NCI-H1048 (cell line): ENCODE measurements at regions not wholly inside any gene's neighbourhood (a gene's known extent, or its start where the extent isn't known, plus 50 kb on each side); places are given as distances from the start of the nearest gene placed in this dataset.
"Not testable (repeated sequence)": the region's sequence is repeated elsewhere in the genome, so short reads cannot be mapped to it uniquely, and the experiment has no call there.

Experiments used
- DNase-seq: peaks from one replicate; lab custom pipeline; 2025; lab: John Stamatoyannopoulos, UW

DNA sequence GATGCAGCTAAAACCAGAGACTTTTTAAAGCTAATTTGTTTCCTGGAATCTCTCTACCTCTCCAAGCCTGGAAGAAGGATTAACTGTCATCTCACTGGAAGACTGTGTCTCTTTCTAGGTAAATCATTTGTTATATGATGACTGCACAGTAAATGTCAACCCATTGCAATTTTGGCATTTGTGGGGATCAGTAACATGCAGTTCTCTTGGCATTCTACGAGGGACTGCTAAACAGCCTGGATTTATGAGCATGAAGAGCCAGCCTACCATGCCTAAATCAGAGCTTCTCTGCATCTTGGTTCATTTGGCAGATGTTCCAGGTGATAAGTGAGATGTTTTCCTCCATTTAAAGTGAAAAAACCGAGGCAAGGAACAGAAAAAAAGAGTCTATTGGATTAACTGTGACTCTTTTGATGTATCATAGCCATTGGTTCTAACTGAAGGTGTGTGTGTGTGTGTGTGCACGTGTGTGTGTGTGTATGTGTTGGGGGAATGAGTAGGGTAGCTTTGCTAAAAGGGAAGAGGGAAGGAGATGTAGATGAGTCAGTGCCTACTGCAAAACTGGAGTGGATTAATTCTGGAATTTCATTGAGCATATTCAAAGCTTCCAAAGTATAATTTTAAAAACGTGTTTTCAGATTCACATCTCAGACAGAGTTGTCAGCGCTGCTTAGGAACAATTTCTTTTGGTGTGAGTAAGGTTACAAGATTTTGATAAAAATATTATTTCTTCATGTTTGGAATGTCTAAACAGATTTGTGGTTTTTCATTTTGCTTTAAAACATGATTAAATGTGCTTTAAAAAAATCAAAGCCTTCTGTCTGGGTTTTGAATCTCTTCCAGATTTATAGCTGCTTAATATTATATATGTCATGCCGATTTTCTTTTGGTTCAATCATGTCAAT is 123.2 kb upstream of the LNX1 start:
- no peak for DNase-seq

DNA sequence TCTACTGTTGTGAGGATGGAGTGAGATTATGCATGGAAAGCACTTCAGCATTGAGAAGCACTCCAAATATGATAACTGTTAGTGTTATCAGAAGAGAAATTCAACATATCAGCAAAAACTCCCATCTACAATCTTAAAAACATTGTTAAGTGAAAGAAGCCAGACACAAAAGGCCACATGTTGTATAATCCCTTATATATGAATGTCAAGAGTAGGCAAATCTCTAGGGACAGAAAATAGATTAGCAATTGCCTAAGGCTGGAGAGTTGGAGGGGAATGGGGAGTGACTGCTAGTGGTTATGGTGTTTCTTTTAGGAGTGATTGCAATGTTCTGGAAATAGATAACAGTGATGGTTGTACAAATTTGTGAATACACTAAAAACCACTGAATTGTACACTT is 122.5 kb upstream of the LNX1 start:
- no peak for DNase-seq

DNA sequence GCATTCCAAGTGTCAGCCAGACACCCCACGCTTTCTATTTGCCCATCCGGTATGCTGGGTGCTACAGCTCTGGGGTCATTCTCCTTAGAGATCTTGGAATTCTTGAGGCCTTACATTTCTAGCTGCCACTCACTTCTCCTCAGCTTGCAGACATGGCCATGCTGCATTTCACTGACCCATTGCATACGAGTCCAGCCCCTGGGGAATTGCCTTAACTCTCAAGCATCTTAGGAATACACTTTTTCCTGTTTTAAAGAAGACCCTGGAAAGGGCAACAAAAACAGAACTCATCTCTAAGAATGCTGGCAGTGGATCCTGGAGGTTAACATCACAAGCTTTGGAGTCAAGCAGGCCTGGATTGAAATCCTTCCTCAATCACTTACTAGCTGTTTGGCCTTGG is 122.0 kb upstream of the LNX1 start:
- no peak for DNase-seq

DNA sequence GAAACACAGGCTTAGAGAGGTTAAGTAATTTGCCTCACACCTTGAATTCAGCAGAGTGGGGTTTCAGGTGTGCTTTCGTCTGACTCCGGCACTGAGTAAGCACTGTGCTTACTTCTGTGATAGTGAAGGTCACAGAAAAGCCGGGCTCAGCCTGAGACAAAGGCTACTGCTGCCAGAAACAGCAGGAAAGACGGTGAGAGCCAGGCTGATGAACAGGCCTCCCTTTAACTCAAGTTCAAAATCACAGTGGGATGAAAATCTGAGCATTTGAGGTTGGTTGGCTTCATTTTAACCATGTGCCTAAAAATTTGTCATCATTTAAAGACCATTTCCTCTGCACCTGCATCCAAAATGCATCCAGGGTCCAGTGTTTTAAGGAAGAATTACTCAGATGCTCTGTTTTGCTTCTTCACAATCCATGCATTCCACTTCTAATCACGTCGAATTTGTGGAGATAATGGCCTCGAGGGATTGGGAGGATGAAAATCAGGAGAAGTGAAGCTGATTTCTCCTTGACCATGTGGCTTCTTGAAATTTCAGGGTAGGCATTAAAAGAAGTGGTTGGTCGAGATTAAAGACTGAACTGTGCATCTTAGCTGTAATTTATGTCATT is 121.2 kb upstream of the LNX1 start:
- no peak for DNase-seq

DNA sequence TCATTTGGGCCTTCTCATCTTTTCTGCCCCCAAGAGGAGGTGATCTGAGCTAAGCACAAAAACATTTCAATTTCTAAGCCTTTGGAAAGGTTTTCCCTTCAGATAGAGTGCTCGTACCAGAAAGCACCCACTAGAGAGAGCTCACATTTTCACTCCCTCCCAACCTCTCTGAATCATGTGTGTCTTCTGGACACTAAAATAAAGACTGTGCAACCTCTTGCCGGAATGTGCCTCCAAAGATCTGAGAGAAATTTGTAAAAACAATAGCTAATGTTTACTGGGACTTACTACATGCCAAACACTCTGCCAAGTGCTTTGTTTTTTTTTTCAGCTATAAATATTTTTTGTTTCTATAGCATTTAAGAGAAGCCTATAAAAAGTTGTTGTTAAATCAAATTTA is 120.6 kb upstream of the LNX1 start:
- DNase-seq = no peak

DNA sequence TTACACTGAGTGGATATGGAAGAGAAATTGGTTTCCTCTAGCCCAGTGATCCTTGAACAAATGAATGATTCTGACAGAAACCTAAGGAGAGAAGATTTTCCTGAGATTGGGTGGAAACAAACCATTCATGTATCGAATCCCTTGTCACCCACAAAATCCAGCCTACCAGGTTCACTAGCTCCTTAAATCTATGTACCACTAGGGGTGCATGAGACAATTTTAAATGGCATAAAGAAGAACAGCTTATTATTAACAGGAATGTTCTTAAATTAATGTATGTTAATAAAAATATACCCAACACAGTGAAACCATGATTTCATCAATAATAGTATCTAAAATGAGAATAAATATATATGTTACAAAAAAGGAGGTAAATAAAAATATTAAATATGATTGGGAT is 118.4 kb upstream of the LNX1 start:
- DNase-seq = no peak

DNA sequence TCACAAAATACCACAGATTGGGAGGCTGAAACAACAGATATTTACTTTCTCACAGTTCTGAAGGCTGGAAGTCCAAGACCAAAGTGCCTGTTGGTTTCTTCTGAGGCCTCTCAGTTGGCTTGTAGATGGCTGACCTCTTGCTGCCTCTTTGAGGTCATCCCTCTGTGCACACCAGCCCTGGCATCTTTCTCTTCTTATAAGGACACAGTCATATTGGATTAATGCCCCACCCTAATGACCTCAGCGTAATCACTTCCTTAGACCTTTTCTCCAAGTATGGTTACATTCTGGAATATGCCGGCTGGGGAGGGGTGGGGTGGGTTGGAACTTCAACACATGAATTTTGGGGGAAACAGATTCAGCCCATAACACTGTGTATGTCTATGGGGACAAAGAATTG is 116.2 kb upstream of the LNX1 start:
- DNase-seq = no peak

DNA sequence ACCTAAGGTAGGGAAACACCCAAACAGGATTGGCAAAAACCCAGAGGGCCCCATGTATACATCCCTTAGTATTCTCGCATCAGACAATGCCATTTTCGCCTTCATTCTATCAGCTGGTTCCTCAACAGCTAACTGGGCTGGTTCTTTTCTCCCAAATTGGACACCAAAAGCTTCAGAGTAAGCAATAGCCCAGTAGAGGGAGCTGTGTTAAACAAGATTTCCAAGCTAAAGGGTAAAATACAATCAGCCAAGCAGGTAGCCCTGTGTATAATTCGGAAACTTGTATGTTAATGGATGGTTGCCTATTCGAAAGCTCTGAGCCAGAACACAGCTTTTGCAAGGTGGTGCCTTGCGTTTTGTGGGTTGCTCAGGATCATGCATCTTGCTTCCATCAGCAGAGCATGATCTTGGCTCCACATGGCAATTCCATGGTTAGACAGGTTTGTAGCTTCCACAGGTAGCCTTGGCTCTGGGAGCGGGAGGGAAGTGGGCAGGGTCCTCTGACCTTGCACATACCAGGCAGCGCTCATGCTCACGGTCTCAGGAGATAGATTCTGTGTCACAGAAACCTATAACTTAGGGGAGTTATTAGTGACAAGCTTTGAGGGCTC is 115.2 kb upstream of the LNX1 start:
- DNase-seq = no peak

DNA sequence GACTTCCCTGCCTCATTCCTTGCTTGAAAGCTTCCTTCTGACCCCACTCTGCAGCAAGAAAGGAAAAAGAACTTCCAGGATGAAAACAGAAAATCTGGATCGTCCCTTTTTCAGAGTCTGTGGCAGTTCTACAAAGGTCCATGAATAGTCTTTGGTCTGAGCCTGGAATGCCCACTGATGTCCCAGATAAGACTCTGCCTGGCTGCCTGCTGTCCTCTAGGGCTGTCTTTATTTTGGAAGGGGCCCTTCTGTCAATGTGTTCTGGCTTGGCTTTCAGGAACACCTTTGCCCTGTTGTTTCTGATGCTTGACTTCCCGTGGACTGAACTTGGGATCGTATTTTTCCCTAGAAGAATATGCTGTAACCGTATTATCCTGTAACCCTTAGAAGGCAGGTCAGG is 114.7 kb upstream of the LNX1 start:
- DNase-seq = no peak

DNA sequence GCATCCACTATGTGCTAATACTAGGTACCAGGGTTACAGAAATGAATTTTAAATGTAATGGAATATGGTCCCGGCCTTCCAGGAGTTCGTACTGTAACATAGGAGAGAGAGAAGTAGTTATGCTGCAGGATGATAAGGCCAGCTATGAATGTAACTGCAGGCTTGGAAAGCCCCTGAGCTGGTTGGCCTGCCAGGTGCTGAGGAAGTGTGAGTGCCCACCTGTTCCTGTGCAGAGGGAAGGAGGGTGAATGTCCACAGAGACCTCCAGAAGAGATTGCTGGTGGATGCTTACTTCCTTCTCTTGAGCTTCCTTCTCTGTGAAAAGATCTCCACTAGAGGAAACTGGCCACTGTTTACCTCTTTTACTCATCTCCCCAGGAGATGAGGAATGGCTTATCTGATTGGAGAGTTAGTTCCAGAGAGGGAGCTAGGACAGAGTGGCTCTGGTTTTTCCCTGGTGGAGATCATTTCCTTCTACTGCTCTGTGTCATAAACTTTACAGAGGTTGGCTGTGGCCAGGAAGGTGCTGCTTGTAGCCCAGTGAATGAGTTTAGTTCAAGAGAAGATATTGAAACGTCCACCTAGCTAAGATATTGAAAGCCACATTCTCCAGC is 114.0 kb upstream of the LNX1 start:
- no peak for DNase-seq

DNA sequence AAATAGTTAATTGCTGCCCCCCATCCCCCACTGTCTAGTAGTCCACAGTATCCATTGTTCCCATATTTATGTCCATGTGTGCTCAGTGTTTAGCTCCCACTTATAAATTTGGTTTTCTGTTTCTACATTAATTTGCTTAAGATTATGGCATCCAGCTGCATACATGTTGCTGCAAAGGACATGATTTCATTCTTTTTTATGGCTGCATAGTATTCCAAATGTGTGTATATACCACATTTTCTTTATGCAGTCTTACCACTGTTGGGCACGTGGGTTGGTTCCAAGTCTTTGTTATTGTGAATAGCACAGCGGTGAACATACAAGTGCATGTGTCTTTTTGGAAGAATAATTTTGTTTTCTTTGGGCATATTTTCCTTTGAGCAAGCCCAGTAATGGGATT is 113.0 kb upstream of the LNX1 start:
- no peak for DNase-seq

DNA sequence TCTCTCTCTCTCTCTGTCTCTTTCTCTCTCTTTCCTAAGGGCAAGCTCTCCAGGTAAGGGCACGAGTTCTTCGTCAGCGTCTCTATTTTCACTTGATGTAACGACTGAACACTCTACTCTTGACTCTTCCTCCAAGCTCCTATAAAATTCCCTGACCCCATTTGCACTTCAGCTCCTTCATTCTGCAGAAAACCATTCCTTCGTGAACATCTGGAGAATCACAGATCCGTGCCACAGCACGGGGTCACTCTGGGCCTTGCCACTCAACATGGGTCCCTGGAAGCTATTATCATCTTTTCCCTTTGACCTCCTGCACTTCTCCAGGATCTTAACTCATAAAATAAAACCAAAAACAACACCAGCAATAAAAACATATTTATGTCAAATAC is 112.0 kb upstream of the LNX1 start:
- DNase-seq = no peak

DNA sequence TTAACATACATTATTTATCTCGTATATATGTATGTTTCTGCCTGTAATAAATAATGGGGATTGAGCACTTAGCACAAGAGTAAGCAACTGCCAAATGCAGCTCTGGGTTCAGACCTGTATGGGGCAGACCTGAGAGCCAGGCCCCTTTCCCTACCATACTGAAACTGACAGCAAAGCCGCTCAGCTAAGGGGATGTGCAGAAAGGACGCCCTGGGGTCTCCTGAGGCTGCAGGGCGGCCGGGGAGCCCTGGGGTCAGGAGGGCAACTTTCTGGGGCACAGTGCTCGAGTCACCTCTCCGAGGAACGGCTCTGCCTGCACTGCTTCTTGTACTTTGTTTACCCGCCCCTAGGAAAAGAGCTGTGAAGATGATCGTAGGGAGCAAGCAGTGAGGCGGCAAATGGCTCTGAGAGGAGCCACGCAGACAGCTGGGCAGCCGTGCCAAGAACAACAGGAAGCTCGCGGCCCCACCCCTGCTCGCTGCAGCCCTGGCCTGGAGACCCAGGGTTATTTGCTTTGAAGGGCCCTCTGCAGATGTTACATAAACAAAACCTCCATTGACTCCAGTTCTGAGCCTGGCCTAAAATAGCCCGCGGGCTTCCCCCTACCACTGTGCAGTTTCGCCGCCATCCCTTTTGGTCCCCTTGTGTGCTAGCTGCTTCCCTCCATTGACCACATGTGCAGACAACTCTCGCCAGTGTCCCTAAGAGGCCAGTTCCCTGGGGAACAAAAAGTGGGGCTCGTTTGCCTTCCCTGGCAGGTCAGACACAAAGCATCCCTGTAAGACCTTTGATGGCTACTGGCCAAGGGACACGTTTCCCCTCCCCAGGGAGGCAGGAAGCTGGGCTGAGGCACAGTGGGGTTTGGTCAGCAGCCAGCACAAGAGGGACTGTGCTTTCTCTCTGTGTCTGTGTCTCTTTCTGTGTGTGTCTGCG is 111.3 kb upstream of the LNX1 start:
- DNase-seq = no peak

DNA sequence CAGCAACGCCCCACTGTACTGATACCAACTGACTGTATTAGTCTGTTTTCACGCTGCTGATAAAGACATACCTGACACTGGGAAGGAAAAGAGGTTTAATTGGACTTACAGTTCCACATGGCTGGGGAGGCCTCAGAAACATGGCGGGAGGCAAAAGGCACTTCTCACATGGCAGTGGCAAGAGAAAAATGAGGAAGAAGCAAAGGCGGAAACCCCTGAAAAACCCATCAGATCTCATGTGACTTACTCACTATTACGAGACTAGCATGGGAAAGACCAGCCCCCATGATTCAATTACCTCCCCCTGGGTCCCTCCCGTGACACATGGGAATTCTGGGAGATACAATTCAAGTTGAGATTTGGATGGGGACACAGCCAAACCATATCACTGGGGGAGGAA is 110.0 kb upstream of the LNX1 start:
- not testable (repeated sequence) for DNase-seq

DNA sequence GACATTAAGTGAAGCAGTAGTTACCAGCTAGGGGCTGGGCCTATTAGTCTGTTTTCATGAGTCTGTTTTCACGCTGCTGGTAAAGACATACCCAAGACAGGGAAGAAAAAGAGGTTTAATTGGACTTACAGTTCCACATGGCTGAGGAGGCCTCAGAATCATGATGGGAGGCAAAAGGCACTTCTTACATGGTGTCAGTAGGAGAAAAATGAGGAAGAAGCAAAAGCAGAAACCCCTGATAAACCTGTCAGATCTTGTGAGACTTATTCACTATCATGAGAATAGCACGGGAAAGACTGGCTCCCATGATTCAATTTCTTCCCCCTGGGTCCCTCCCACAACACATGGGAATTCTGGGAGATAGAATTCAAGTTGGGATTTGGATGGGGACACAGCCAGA is 108.0 kb upstream of the LNX1 start:
- DNase-seq = not testable (repeated sequence)

DNA sequence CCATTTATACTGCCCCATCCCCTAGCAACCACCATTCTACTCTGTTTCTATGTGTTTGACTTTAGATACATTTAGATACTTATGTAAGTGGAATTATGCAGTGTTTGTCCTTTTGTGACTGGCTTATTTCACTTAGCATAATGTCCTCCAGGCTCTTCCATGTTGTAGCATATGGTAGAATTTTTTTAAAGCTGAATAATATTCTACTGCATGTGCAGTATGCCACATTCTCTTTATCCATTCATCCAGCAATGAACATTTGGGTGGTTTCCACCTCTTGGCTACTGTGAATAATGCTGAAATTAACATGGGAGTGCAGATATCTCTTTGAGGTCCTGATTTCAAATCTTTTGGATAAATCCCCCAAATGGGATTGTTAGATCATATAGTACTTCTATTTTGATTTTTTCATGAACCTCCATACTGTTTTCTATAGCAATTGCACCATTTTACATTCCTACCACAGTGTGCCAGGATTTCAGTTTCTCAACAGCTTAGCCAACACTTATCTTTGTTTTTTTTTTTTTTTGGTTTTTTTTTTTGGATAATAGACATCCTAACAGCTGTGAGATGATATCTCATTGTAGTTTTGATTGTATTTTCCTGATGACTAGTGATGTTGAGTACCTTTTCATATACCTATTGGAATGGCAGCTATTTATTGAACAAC is 105.9 kb upstream of the LNX1 start:
- no peak for DNase-seq

DNA sequence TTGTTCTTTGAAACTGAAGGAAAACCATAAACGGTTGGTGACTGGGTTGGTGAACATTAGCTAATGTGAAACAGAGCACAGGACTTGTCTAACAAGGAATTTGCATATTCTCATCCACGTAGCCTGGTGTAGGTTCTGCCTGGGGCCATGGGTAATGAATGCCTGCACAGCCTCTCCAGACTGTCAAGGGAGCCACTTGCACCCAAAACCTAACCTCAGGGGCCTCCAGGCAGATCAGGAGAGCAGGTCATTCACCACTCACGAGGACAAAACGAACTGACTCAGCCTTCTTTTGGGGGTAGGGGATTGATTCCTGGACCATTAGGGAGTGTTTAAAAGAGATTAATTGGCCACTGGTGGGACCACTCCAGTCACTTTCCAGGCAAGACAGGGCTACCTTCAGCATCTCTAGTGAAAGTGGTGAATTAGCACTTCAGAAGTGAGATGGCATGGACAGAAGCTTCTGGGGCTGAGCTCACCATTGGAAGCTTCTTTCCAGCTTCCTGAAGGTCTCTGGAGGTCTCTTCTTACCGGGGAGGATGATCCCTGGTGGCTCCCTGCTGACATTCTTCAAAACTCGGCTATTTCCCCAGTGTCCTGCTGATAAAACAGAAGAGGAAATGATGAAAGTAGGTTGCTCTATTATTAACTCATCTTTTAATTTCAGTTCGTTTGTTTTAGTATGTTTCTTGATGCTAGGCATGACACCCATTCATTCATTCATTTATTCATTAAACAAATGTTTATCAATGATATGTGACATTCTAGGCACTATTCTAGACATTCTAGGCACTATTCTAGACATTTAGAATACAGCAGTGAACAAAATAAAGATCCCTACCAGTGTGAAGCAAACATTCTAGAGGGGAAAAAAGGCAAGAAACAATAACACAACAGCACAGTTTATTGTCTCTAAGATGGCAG is 104.5 kb upstream of the LNX1 start:
- DNase-seq = peak; percentile 63

DNA sequence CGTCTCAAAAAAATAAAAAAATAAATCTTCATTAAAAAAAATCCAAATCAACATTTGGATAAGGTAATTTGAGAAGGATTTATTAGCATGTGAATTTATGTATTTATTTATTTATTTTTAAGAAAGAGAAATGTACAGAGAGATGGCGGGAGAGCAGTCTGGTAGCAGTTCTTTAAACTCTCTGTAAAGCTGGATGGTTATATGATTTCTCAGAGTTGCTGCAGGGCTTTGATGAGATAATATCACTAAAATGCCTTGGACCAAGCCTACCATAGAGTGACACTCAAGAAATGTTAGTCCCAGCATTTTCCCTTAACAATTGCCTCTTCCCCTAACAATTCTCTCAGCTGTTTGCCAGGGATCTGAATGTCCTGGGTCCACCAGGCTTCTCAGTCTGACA is 103.4 kb upstream of the LNX1 start:
- DNase-seq = no peak

DNA sequence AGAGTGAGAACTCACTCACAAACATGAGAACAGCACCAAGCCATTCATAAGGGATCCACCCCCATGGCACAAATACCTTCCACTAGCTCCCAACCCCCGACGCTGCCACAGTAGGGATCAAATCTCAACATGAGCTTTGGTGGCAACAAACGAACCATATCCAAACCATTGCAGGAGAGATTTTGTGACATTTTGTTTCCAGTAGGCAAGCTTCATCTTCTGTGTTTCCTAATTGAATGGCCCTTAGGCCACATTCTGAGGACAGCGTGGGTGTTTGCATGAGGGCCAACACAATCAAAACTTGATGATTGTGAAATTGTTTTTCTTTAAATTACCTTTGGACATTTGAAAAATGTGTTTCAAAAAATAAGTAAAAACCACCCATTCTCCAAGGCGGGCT is 102.6 kb upstream of the LNX1 start:
- no peak for DNase-seq

DNA sequence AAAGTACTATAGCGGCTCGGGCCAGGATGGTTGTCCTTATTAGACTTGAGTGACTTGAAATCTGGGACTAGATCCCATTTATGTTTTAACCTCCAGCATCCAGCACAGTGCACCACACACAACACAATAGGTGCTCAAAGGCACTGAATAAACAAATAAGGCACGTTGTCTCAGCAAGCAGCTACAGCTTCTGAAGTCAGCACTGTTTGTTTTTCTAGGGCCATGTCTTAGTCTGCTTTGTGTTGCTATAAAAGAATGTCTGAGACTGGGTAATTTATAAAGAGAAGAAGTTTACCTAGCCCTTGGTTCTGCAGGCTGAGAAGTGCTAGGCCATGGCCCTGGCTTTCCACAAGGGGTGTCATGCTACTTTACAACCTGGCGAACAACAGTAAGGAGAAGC is 102.1 kb upstream of the LNX1 start:
- no peak for DNase-seq
